ENCODE measurements at regions not wholly inside any gene's neighbourhood (a gene's known extent, or its start where the extent isn't known, plus 50 kb on each side); places are given as distances from the start of the nearest gene placed in this dataset.

- TF ChIP-seq CTCF (IDR thresholded peaks at IDR 0.05; ENCODE audit: poor library complexity, severe bottlenecking) (no peak), REST (IDR thresholded peaks at IDR 0.05; ENCODE audit: borderline replicate concordance) (no peak), EZH2 (IDR thresholded peaks at IDR 0.05; ENCODE audit: borderline replicate concordance, insufficient read depth, low read length, poor library complexity, severe bottlenecking) (no peak), TAF1 (IDR thresholded peaks at IDR 0.05; ENCODE audit: low read depth) (no peak), POLR2AphosphoS5 (IDR thresholded peaks at IDR 0.05) (no peak)
Measured at GRCh38 chr1:213927846-213928245, 59.9 kb upstream of the PROX1 start.
